H1 (cell line): ENCODE measurements at regions not wholly inside any gene's neighbourhood (a gene's known extent, or its start where the extent isn't known, plus 50 kb on each side); places are given as distances from the start of the nearest gene placed in this dataset.

Experiments
- ATF2 ChIP-seq: IDR thresholded peaks from 2 replicates; pipeline ENCODE4 v1.6.1; 2012; ENCODE audit warnings: low read length, inconsistent platforms
- CBX5 ChIP-seq: fragments of 300-800, 300-1000 bp; sonication (generic); IDR thresholded peaks from 2 replicates; pipeline ENCODE4 v1.7.1; 2016; ENCODE audit warnings: antibody characterized with exemption, low read length, low read depth
- CHD2 ChIP-seq: IDR thresholded peaks from 2 replicates; pipeline ENCODE4 v1.6.1; 2012; ENCODE audit warnings: low read length, improper control_type of control experiment
- CTCF ChIP-seq, 3 experiments: IDR thresholded peaks; 1 replicate in 2 of 3; 2 replicates in 1 of 3; pipeline versions ENCODE4 v1.5.1 to v1.6.1; 2011; ENCODE audit warnings: low read length in 3 of 3, mild to moderate bottlenecking in 3 of 3, inconsistent platforms in 2 of 3, low read depth in 1 of 3, moderate library complexity in 1 of 3; ENCODE audit not compliant: insufficient read depth in 1 of 3; ENCODE audit errors: control extremely low read depth in 1 of 3
- POLR2A ChIP-seq, 2 experiments: IDR thresholded peaks; 1 replicate in 1 of 2; 2 replicates in 1 of 2; pipeline ENCODE4 v1.6.1; 2011; ENCODE audit warnings: low read depth in 2 of 2, low read length in 2 of 2, mild to moderate bottlenecking in 2 of 2; ENCODE audit errors: control extremely low read depth in 1 of 2
- RAD21 ChIP-seq, 2 experiments: IDR thresholded peaks in 1 of 2; conservative IDR thresholded peaks in 1 of 2; 2 replicates each; pipeline ENCODE4 v1.6.1; 2011; ENCODE audit warnings: low read depth in 2 of 2, low read length in 2 of 2, improper control_type of control experiment in 1 of 2, inconsistent platforms in 1 of 2, mild to moderate bottlenecking in 1 of 2, moderate library complexity in 1 of 2
- RFX5 ChIP-seq: IDR thresholded peaks from 2 replicates; pipeline ENCODE4 v1.6.1; 2011; ENCODE audit warnings: low read depth, low read length, improper control_type of control experiment, borderline replicate concordance
- RXRA ChIP-seq: IDR thresholded peaks from 2 replicates; pipeline ENCODE4 v1.6.1; 2011; ENCODE audit warnings: low read depth, mild to moderate bottlenecking, low read length, moderate library complexity; ENCODE audit not compliant: insufficient read depth
- SP1 ChIP-seq: IDR thresholded peaks from 2 replicates; pipeline ENCODE4 v1.6.1; 2011; ENCODE audit warnings: low read depth, low read length
- SP4 ChIP-seq: IDR thresholded peaks from 2 replicates; pipeline ENCODE4 v1.6.1; 2012; ENCODE audit warnings: low read length, inconsistent platforms
- ZNF274 ChIP-seq: IDR thresholded peaks from 2 replicates; pipeline ENCODE4 v1.7.0; 2012; ENCODE audit warnings: low read length, borderline replicate concordance; ENCODE audit errors: extremely low read depth

- no peak for TF ChIP-seq RXRA
- no peak for TF ChIP-seq CTCF (IDR thresholded peaks at IDR 0.05; ENCODE audit: control extremely low read depth in 1 of 3, insufficient read depth in 1 of 3, low read depth in 1 of 3, low read length in 3 of 3)
- TF ChIP-seq ZNF274 = no peak
- TF ChIP-seq SP4 = no peak
- no peak for TF ChIP-seq POLR2A (IDR thresholded peaks at IDR 0.05; ENCODE audit: control extremely low read depth in 1 of 2, low read depth in 2 of 2, low read length in 2 of 2)
- TF ChIP-seq CHD2 = no peak
- TF ChIP-seq CBX5 = no peak
- TF ChIP-seq RAD21 (IDR thresholded peaks at IDR 0.05 in 1 of 2, conservative IDR thresholded peaks at IDR 0.05 in 1 of 2; ENCODE audit: low read depth in 2 of 2, low read length in 2 of 2) = no peak
- no peak for TF ChIP-seq RFX5
- no peak for TF ChIP-seq ATF2
- TF ChIP-seq SP1 = no peak
Observed at GRCh38 chr5:116982035-116982434, 407.4 kb upstream of the SEMA6A start.
